Mesendoderm (in vitro differentiated cells): ENCODE measurements at regions not wholly inside any gene's neighbourhood (a gene's known extent, or its start where the extent isn't known, plus 50 kb on each side); places are given as distances from the start of the nearest gene placed in this dataset.

Experiments
- DNase-seq: peaks from one replicate; pipeline ENCODE4 v3.0.0; 2013
- H2AK5ac ChIP-seq: 2 replicates; pipeline ENCODE4 v1.6.1; 2013; ENCODE audit warnings: low read length, inconsistent platforms
- H2BK120ac ChIP-seq: 2 replicates; pipeline ENCODE4 v1.6.1; 2013; ENCODE audit warnings: low read depth, mild to moderate bottlenecking, low read length, moderate library complexity, mixed read lengths
- H2BK15ac ChIP-seq: replicated peaks from 2 replicates; pipeline ENCODE4 v1.6.1; 2013; ENCODE audit warnings: low read depth, mild to moderate bottlenecking, moderate library complexity
- H2BK5ac ChIP-seq: 2 replicates; pipeline ENCODE4 v1.6.1; 2013; ENCODE audit warnings: low read length, inconsistent platforms
- H3K18ac ChIP-seq: 2 replicates; pipeline ENCODE4 v1.6.1; 2013; ENCODE audit warnings: mild to moderate bottlenecking, low read length, mixed read lengths
- H3K23ac ChIP-seq: one replicate; pipeline ENCODE4 v1.6.1; 2013; ENCODE audit warnings: low read length
- H3K27ac ChIP-seq: 2 replicates; pipeline ENCODE4 v1.5.1; 2013; ENCODE audit warnings: low read depth, mild to moderate bottlenecking, inconsistent platforms, low read length, moderate library complexity
- H3K27me3 ChIP-seq: 2 replicates; pipeline ENCODE4 v1.6.1; 2013; ENCODE audit warnings: low read length, control low read depth, mild to moderate bottlenecking, inconsistent platforms; ENCODE audit not compliant: insufficient read depth, poor library complexity
- H3K36me3 ChIP-seq: 2 replicates; pipeline ENCODE4 v1.6.1; 2013; ENCODE audit warnings: low read length, inconsistent platforms; ENCODE audit not compliant: control insufficient read depth, insufficient read depth
- H3K4ac ChIP-seq: one replicate; pipeline ENCODE4 v1.6.1; 2013; ENCODE audit warnings: low read depth, mild to moderate bottlenecking, low read length, moderate library complexity
- H3K4me1 ChIP-seq: 2 replicates; pipeline ENCODE4 v1.6.1; 2013; ENCODE audit warnings: low read depth, low read length, inconsistent platforms; ENCODE audit not compliant: control insufficient read depth
- H3K4me2 ChIP-seq: 2 replicates; pipeline ENCODE4 v1.6.1; 2013; ENCODE audit warnings: low read length
- H3K4me3 ChIP-seq: 2 replicates; pipeline ENCODE4 v1.5.1; 2013; ENCODE audit warnings: mild to moderate bottlenecking, low read length
- H3K56ac ChIP-seq: one replicate; pipeline ENCODE4 v1.6.1; 2013; ENCODE audit warnings: low read length
- H3K79me1 ChIP-seq: 2 replicates; pipeline ENCODE4 v1.6.1; 2013; ENCODE audit warnings: low read length, inconsistent platforms
- H3K79me2 ChIP-seq: 2 replicates; pipeline ENCODE4 v1.6.1; 2013; ENCODE audit warnings: mild to moderate bottlenecking, low read length; ENCODE audit not compliant: control insufficient read depth, insufficient read depth
- H3K9ac ChIP-seq: 2 replicates; pipeline ENCODE4 v1.6.1; 2013; ENCODE audit warnings: low read length, inconsistent platforms
- H4K5ac ChIP-seq: one replicate; pipeline ENCODE4 v1.6.1; 2013; ENCODE audit warnings: low read length
- H4K8ac ChIP-seq: one replicate; pipeline ENCODE4 v1.6.1; 2013; ENCODE audit warnings: low read depth, mild to moderate bottlenecking, control low read depth, low read length, moderate library complexity
- WGBS: extraction: QIAGEN DNeasy Blood & Tissue Kit; methylation state at CpG from one replicate; pipeline ENCODE4 v1.1.7; 2013; ENCODE audit warnings: low lambda C conversion rate, missing lambda C conversion rate; ENCODE audit not compliant: insufficient coverage; ENCODE audit errors: extremely low coverage; 5-methylcytosine and 5-hydroxymethylcytosine counted together

- no peak overlapping the region for H2BK120ac ChIP-seq
- H3K4ac ChIP-seq: no peak overlapping the region
- no peaks in the 10 kb centered on the region for H3K36me3 ChIP-seq
- H3K4me1 ChIP-seq: no peaks in the 10 kb centered on the region
- no peak overlapping the region for H2BK5ac ChIP-seq
- H3K9ac ChIP-seq: no peak overlapping the region
- no peak for DNase-seq
- H3K23ac ChIP-seq: no peak overlapping the region
- no peak overlapping the region for H4K5ac ChIP-seq
- no peak overlapping the region for H3K4me2 ChIP-seq
- no peak overlapping the region for H3K4me3 ChIP-seq
- H2BK15ac ChIP-seq: no peak overlapping the region
- no peak overlapping the region for H2AK5ac ChIP-seq
- H3K79me1 ChIP-seq: no peaks in the 10 kb centered on the region
- no peak overlapping the region for H3K27ac ChIP-seq
- H3K79me2 ChIP-seq: no peaks in the 10 kb centered on the region
- H3K27me3 ChIP-seq: no peaks in the 10 kb centered on the region
- H3K18ac ChIP-seq: no peak overlapping the region
- H3K56ac ChIP-seq: no peak overlapping the region
- H4K8ac ChIP-seq: no peak overlapping the region
- WGBS: no CpG with 5 or more reads among the region's 2 CpGs
Measured at GRCh38 chr2:212929116-212929515, 222.3 kb downstream of the IKZF2 start.

- DNase-seq: no peak
- no peaks in the 10 kb centered on the region for H3K27me3 ChIP-seq
Measured at GRCh38 chr2:212928681-212929080, 222.7 kb downstream of the IKZF2 start.

GRCh38 chr2:212926940-212927339 lies 224.5 kb downstream of the IKZF2 start:
- no peak overlapping the region for H3K23ac ChIP-seq
- no peak overlapping the region for H3K9ac ChIP-seq
- no peak overlapping the region for H3K56ac ChIP-seq
- H3K36me3 ChIP-seq: no peaks in the 10 kb centered on the region
- no peak overlapping the region for H3K4me3 ChIP-seq
- H3K4me2 ChIP-seq: no peak overlapping the region
- H3K27ac ChIP-seq: no peak overlapping the region
- H3K4ac ChIP-seq: no peak overlapping the region
- no peak overlapping the region for H2AK5ac ChIP-seq
- no peak overlapping the region for H4K5ac ChIP-seq
- no peak for DNase-seq
- no peak overlapping the region for H2BK5ac ChIP-seq
- no peaks in the 10 kb centered on the region for H3K79me2 ChIP-seq
- H3K18ac ChIP-seq: no peak overlapping the region
- no peaks in the 10 kb centered on the region for H3K4me1 ChIP-seq
- WGBS: no CpG with 5 or more reads among the region's 4 CpGs
- no peak overlapping the region for H2BK120ac ChIP-seq
- no peak overlapping the region for H2BK15ac ChIP-seq
- no peak overlapping the region for H4K8ac ChIP-seq
- H3K27me3 ChIP-seq: no peaks in the 10 kb centered on the region
- no peaks in the 10 kb centered on the region for H3K79me1 ChIP-seq

More at GRCh38 chr2:212928681-212929080, 222.7 kb downstream of the IKZF2 start:
- Histone ChIP-seq H3K56ac (no peak overlapping the region), H3K4me1 (no peaks in the 10 kb centered on the region), H2BK120ac (no peak overlapping the region), H3K23ac (no peak overlapping the region), H2BK5ac (no peak overlapping the region), H3K27ac (no peak overlapping the region), H4K8ac (no peak overlapping the region), H3K4me3 (no peak overlapping the region), H3K4me2 (no peak overlapping the region), H3K9ac (no peak overlapping the region), H4K5ac (no peak overlapping the region), H3K79me1 (no peaks in the 10 kb centered on the region), H2BK15ac (no peak overlapping the region), H3K79me2 (no peaks in the 10 kb centered on the region), H3K4ac (no peak overlapping the region), H3K18ac (no peak overlapping the region), H2AK5ac (no peak overlapping the region), H3K36me3 (no peaks in the 10 kb centered on the region)
- no CpG with 5 or more reads among the region's 4 CpGs for whole genome bisulfite sequencing

GRCh38 chr2:212923393-212923792 lies 228.0 kb downstream of the IKZF2 start:
- Histone ChIP-seq H3K4me1 (peaks cover 4% of the 10 kb centered on the region), H3K27me3 (no peaks in the 10 kb centered on the region), H3K18ac (no peak overlapping the region), H3K56ac (no peak overlapping the region), H3K9ac (no peak overlapping the region), H4K8ac (no peak overlapping the region), H2BK5ac (no peak overlapping the region), H2BK120ac (no peak overlapping the region), H3K79me2 (no peaks in the 10 kb centered on the region), H3K27ac (no peak overlapping the region), H3K23ac (no peak overlapping the region), H3K4ac (no peak overlapping the region), H2AK5ac (no peak overlapping the region), H4K5ac (no peak overlapping the region), H3K79me1 (no peaks in the 10 kb centered on the region), H3K4me3 (no peak overlapping the region), H3K36me3 (no peaks in the 10 kb centered on the region), H3K4me2 (no peak overlapping the region), H2BK15ac (no peak overlapping the region)
- no CpG with 5 or more reads among the region's 1 CpG for WGBS
- peak; percentile 30 for DNase-seq

GRCh38 chr2:212922701-212923100 lies 228.7 kb downstream of the IKZF2 start:
- Histone ChIP-seq H3K23ac (no peak overlapping the region), H3K36me3 (no peaks in the 10 kb centered on the region), H3K56ac (no peak overlapping the region), H3K27ac (no peak overlapping the region), H2BK5ac (no peak overlapping the region), H2BK120ac (no peak overlapping the region), H3K18ac (no peak overlapping the region), H3K9ac (no peak overlapping the region), H3K27me3 (no peaks in the 10 kb centered on the region), H3K4ac (no peak overlapping the region), H3K79me1 (no peaks in the 10 kb centered on the region), H3K4me2 (no peak overlapping the region), H3K4me1 (peaks cover 4% of the 10 kb centered on the region), H3K4me3 (no peak overlapping the region), H2AK5ac (no peak overlapping the region), H4K5ac (no peak overlapping the region), H2BK15ac (no peak overlapping the region), H4K8ac (no peak overlapping the region), H3K79me2 (no peaks in the 10 kb centered on the region)
- no CpG with 5 or more reads among the region's 2 CpGs for WGBS
- no peak for DNase-seq

GRCh38 chr2:212921711-212922110 lies 229.7 kb downstream of the IKZF2 start:
- no peak overlapping the region for H3K4me3 ChIP-seq
- H2BK15ac ChIP-seq: no peak overlapping the region
- no peak overlapping the region for H3K18ac ChIP-seq
- no peak for DNase-seq
- H3K27ac ChIP-seq: no peak overlapping the region
- no peak overlapping the region for H3K9ac ChIP-seq
- no peaks in the 10 kb centered on the region for H3K27me3 ChIP-seq
- no peaks in the 10 kb centered on the region for H3K79me2 ChIP-seq
- H2BK120ac ChIP-seq: no peak overlapping the region
- no peak overlapping the region for H3K23ac ChIP-seq
- no peak overlapping the region for H2BK5ac ChIP-seq
- H2AK5ac ChIP-seq: no peak overlapping the region
- no peak overlapping the region for H4K8ac ChIP-seq
- H3K79me1 ChIP-seq: no peaks in the 10 kb centered on the region
- H4K5ac ChIP-seq: no peak overlapping the region
- H3K4me1 ChIP-seq: peaks cover 4% of the 10 kb centered on the region
- no peak overlapping the region for H3K4ac ChIP-seq
- H3K4me2 ChIP-seq: no peak overlapping the region
- H3K36me3 ChIP-seq: no peaks in the 10 kb centered on the region
- no peak overlapping the region for H3K56ac ChIP-seq
